Stimulated activated CD4-positive, alpha-beta T cell treated with anti-CD3 and anti-CD28 coated beads, TNF-alpha, amount 100 ng/mL, for 1 hour (primary cell): ENCODE measurements at regions not wholly inside any gene's neighbourhood (a gene's known extent, or its start where the extent isn't known, plus 50 kb on each side); places are given as distances from the start of the nearest gene placed in this dataset.
A peak's percentile ranks its signal among the peaks of the same experiment; 100 is the strongest.

Experiments
- DNase-seq, 3 donors: peaks; one replicate each; pipeline ENCODE4 v3.0.0-alpha.2; 2020; ENCODE audit warnings: low read depth in 3 of 3, low spot score in 1 of 3

- no peak for DNase-seq
Observed at GRCh38 chr1:229047161-229047839, 223.6 kb upstream of the RAB4A start.

- no peak for DNase-seq
Observed at GRCh38 chr1:229047840-229048620, 222.9 kb upstream of the RAB4A start.

- DNase-seq = no peak
Observed at GRCh38 chr1:229048896-229049295, 222.0 kb upstream of the RAB4A start.

- no peak for DNase-seq
Observed at GRCh38 chr1:229056046-229056445, 214.9 kb upstream of the RAB4A start.

GRCh38 chr1:229058111-229058561 lies 212.8 kb upstream of the RAB4A start:
- peak; percentile 3 to 14 (median 8) for DNase-seq

- DNase-seq = no peak
Observed at GRCh38 chr1:229058729-229059128, 212.2 kb upstream of the RAB4A start.

- DNase-seq = no peak
Observed at GRCh38 chr1:229059671-229060539, 211.0 kb upstream of the RAB4A start.

GRCh38 chr1:229062135-229062534 lies 208.8 kb upstream of the RAB4A start:
- no peak for DNase-seq

GRCh38 chr1:229063154-229063773 lies 207.6 kb upstream of the RAB4A start:
- DNase-seq = no peak

- no peak for DNase-seq
Observed at GRCh38 chr1:229064320-229065168, 206.4 kb upstream of the RAB4A start.

GRCh38 chr1:229065613-229066012 lies 205.3 kb upstream of the RAB4A start:
- no peak for DNase-seq

- no peak for DNase-seq
Observed at GRCh38 chr1:229066591-229066990, 204.3 kb upstream of the RAB4A start.

- no peak for DNase-seq
Observed at GRCh38 chr1:229067546-229067945, 203.4 kb upstream of the RAB4A start.

- DNase-seq = no peak
Observed at GRCh38 chr1:229068270-229068987, 202.5 kb upstream of the RAB4A start.

GRCh38 chr1:229069176-229069575 lies 201.7 kb upstream of the RAB4A start:
- no peak for DNase-seq

GRCh38 chr1:229070168-229070567 lies 200.7 kb upstream of the RAB4A start:
- DNase-seq = no peak

GRCh38 chr1:229073251-229073650 lies 197.7 kb upstream of the RAB4A start:
- DNase-seq = no peak

GRCh38 chr1:229075217-229075616 lies 195.7 kb upstream of the RAB4A start:
- no peak for DNase-seq

- no peak for DNase-seq
Observed at GRCh38 chr1:229075716-229076115, 195.2 kb upstream of the RAB4A start.

GRCh38 chr1:229076195-229076594 lies 194.7 kb upstream of the RAB4A start:
- DNase-seq = no peak
